ENCODE measurements at regions not wholly inside any gene's neighbourhood (a gene's known extent, or its start where the extent isn't known, plus 50 kb on each side); places are given as distances from the start of the nearest gene placed in this dataset.

- no peak for TF ChIP-seq CTCF (IDR thresholded peaks at IDR 0.05)
- TF ChIP-seq RFX5 (IDR thresholded peaks at IDR 0.05; ENCODE audit: low read length): no peak
- no peak for TF ChIP-seq TCF12 (IDR thresholded peaks at IDR 0.05)
- TF ChIP-seq TEAD4 (IDR thresholded peaks at IDR 0.05; ENCODE audit: borderline replicate concordance, insufficient read depth): no peak
Measured at GRCh38 chrX:20954014-20954413, 420.2 kb upstream of the CNKSR2 start (continued).

- CTCF ChIA-PET: interaction anchor here (0.6 kb wide), 1 partner anchor 9 kb away, joined by 3 read pairs; no protein-coding TSS in a partner anchor
- TF ChIP-seq TCF12 (IDR thresholded peaks at IDR 0.05) (no peak), SIN3A (IDR thresholded peaks at IDR 0.05; ENCODE audit: borderline replicate concordance, low read depth, low read length) (no peak), CTCF (IDR thresholded peaks at IDR 0.05) (no peak), FOXM1 (IDR thresholded peaks at IDR 0.05; ENCODE audit: low read depth) (no peak), POLR2AphosphoS5 (IDR thresholded peaks at IDR 0.05; ENCODE audit: low read depth, low read length) (no peak), RFX5 (IDR thresholded peaks at IDR 0.05; ENCODE audit: low read length) (no peak), USF2 (IDR thresholded peaks at IDR 0.05; ENCODE audit: borderline replicate concordance, low read depth, low read length) (no peak), RCOR1 (IDR thresholded peaks at IDR 0.05; ENCODE audit: low read length) (no peak), USF1 (IDR thresholded peaks at IDR 0.05; ENCODE audit: borderline replicate concordance, low read depth) (no peak)
- H2AFZ ChIP-seq (ENCODE audit: low read depth): no peak overlapping the region
- H3K9me2 ChIP-seq: no peaks in the 10 kb centered on the region
- H3K4me2 ChIP-seq: no peak overlapping the region
- 26% methylated on average over 3 of the region's 3 CpGs for WGBS (ENCODE audit: low lambda C conversion rate)
- H3K36me3 ChIP-seq (replicated peaks in 1 of 2; ENCODE audit: control insufficient read depth in 1 of 2, insufficient read depth in 2 of 2, low read length in 1 of 2): no peaks in the 10 kb centered on the region
- no peaks in the 10 kb centered on the region for H3F3A ChIP-seq (replicated peaks; ENCODE audit: insufficient read depth)
- H3K4me1 ChIP-seq (ENCODE audit: control insufficient read depth in 1 of 2, insufficient read depth in 2 of 2, low read depth in 1 of 2, low read length in 1 of 2): no peaks in the 10 kb centered on the region
- no peak overlapping the region for H3K4me3 ChIP-seq (ENCODE audit: low read depth in 2 of 2, low read length in 1 of 2)
- H3K9me3 ChIP-seq: no peaks in the 10 kb centered on the region
- no peak overlapping the region for H3K9ac ChIP-seq
- H3K27ac ChIP-seq (ENCODE audit: low read depth in 2 of 2, low read length in 1 of 2): no peak overlapping the region
- no peak for DNase-seq
- H4K20me1 ChIP-seq (ENCODE audit: insufficient read depth): no peaks in the 10 kb centered on the region
- POLR2A ChIA-PET: no interaction called here
- H3K79me2 ChIP-seq (ENCODE audit: insufficient read depth): no peaks in the 10 kb centered on the region
- no peaks in the 10 kb centered on the region for H3K27me3 ChIP-seq (ENCODE audit: insufficient read depth)
Measured at GRCh38 chrX:20952180-20952579, 422.0 kb upstream of the CNKSR2 start.
